Osteocyte (in vitro differentiated cells): ENCODE measurements at regions not wholly inside any gene's neighbourhood (a gene's known extent, or its start where the extent isn't known, plus 50 kb on each side); places are given as distances from the start of the nearest gene placed in this dataset.

Experiments
- DNase-seq: peaks from one replicate; pipeline ENCODE4 v3.0.0; 2021; ENCODE audit warnings: mixed read lengths; ENCODE audit not compliant: unreplicated experiment; ENCODE audit errors: extremely low spot score
- H3K27ac Mint-ChIP-seq: one replicate; pipeline ENCODE4 v1.8.0; 2021; ENCODE audit warnings: mild to moderate bottlenecking, mixed read lengths; ENCODE audit not compliant: unreplicated experiment
- H3K27me3 Mint-ChIP-seq: one replicate; pipeline ENCODE4 v1.8.0; 2021; ENCODE audit warnings: mixed read lengths; ENCODE audit not compliant: unreplicated experiment
- H3K36me3 Mint-ChIP-seq: one replicate; pipeline ENCODE4 v1.8.0; 2021; ENCODE audit warnings: mixed read lengths; ENCODE audit not compliant: unreplicated experiment
- H3K4me1 Mint-ChIP-seq: one replicate; pipeline ENCODE4 v1.8.0; 2021; ENCODE audit warnings: mixed read lengths; ENCODE audit not compliant: unreplicated experiment
- H3K4me3 Mint-ChIP-seq: one replicate; pipeline ENCODE4 v1.8.0; 2021; ENCODE audit warnings: mild to moderate bottlenecking, moderate library complexity, mixed read lengths; ENCODE audit not compliant: unreplicated experiment
- H3K9me3 Mint-ChIP-seq: one replicate; pipeline ENCODE4 v1.8.0; 2021; ENCODE audit warnings: mixed read lengths; ENCODE audit not compliant: unreplicated experiment
- CTCF ChIP-seq: fragments of 200-600 bp; sonication (generic); IDR thresholded peaks from 2 replicates; pipeline ENCODE4 v1.5.0; 2021; ENCODE audit warnings: antibody characterized with exemption, mild to moderate bottlenecking, moderate library complexity

DNA sequence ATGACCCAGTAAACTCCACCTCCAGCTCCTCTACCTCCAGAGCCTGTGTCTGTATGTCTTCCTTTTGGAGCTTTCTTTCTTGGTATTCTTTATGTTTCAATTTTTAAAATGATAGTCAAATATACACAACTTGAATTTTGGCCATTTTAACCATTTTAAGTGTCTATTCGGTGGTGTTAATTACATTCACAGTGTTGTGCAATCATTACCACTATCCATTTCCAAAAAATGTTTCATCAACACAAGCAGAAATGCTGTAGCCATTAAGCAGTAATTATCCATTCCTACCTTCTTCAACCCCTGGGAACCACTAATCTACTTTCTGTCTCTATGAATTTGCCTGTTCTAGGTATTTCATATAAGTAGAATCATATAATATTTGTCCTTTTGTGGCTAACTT lies 194.5 kb upstream of the TSC22D2 start:
- no peak overlapping the region for H3K4me3 Mint-ChIP-seq
- peaks cover 39% of the 10 kb centered on the region for H3K4me1 Mint-ChIP-seq
- H3K27me3 Mint-ChIP-seq, result no peaks in the 10 kb centered on the region
- no peak for TF ChIP-seq CTCF
- no peak overlapping the region for H3K27ac Mint-ChIP-seq
- H3K36me3 Mint-ChIP-seq, result no peaks in the 10 kb centered on the region
- peaks cover 4% of the 10 kb centered on the region for H3K9me3 Mint-ChIP-seq
- DNase-seq, result no peak

DNA sequence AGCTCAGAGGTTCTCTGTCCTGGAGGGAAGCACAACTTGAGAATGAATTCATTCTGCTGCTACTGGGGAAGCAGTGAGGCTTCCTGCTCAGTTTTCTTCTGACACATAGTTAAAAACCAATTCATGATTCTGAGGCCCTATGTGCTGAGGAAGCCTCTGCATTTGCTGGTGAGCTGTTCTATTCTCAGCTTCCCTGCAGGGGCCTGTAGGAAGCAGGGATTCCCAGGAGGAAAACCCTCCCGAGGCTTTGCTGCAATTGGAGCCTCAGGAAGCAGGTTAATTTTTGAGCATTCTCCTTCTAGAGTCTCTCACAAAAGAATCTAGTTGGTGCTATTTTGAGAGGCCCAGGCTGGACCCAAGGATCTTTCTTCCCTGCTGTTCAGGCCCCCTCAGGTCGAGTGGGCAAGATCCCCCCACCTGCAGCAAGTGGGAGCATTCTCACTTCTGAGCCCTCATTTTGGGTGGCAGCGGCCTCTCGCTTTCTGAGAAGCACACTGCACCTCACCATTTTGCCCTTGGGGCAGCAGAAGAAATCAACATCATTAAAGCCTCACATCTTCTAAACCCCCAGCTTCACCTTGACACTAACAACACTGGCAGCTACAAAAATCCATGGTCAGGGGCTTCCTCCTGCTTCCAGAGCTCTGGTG lies 197.5 kb upstream of the TSC22D2 start:
- H3K27me3 Mint-ChIP-seq, result no peaks in the 10 kb centered on the region
- H3K4me1 Mint-ChIP-seq, result peaks cover 23% of the 10 kb centered on the region
- H3K36me3 Mint-ChIP-seq, result no peaks in the 10 kb centered on the region
- DNase-seq, result no peak
- peak overlapping the region; percentile 14 for H3K27ac Mint-ChIP-seq
- no peak for TF ChIP-seq CTCF
- H3K9me3 Mint-ChIP-seq, result no peaks in the 10 kb centered on the region
- H3K4me3 Mint-ChIP-seq, result no peak overlapping the region

- peaks cover 17% of the 10 kb centered on the region for H3K4me1 Mint-ChIP-seq
- H3K36me3 Mint-ChIP-seq, result no peaks in the 10 kb centered on the region
- no peak for DNase-seq
- no peak overlapping the region for H3K27ac Mint-ChIP-seq
- H3K27me3 Mint-ChIP-seq, result no peaks in the 10 kb centered on the region
- no peak for TF ChIP-seq CTCF
- H3K4me3 Mint-ChIP-seq, result no peak overlapping the region
- H3K9me3 Mint-ChIP-seq, result no peaks in the 10 kb centered on the region
These were observed 204.8 kb upstream of the TSC22D2 start for GRCh38 chr3:150203273-150203672.

DNA sequence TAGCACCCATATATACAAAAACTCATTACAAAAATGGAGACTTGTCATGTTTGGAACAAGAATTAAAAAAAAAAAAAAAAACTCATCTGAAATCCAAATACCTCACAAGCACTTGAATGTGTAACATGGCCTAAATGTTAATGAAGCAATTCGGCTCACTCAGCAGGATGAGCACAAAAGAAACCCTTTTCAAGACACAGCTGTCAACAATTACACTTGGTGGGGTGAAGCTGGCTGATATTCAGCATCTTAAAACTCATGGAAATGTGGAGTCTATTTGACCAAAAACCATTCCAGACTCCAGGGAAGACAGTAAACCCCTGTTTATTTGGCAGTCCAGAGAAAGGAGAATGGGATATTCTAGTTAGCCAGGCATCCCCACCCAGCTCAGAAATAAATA lies 205.4 kb upstream of the TSC22D2 start:
- H3K36me3 Mint-ChIP-seq, result no peaks in the 10 kb centered on the region
- TF ChIP-seq CTCF, result no peak
- DNase-seq, result no peak
- no peak overlapping the region for H3K4me3 Mint-ChIP-seq
- H3K27me3 Mint-ChIP-seq, result no peaks in the 10 kb centered on the region
- peaks cover 17% of the 10 kb centered on the region for H3K4me1 Mint-ChIP-seq
- no peaks in the 10 kb centered on the region for H3K9me3 Mint-ChIP-seq
- H3K27ac Mint-ChIP-seq, result no peak overlapping the region

DNA sequence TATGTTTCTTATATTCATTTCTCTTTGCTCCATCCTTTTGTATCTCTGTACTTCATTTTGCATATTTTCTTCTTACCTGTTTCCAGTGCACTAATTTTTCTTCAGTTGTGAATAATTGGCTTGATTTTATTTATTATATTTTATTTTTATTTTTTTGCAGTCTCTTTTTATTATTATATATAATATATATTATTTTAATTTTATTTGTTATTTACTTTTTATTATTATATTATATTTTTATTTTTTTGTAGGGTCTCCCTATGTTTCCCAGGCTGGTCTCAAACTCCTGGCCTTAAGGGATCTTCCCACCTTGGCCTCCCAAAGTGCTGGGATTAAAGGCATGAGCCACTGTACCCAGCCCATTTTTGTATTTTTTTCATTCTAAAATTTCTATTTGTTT lies 213.1 kb upstream of the TSC22D2 start:
- H3K4me3 Mint-ChIP-seq, result no peak overlapping the region
- no peak overlapping the region for H3K27ac Mint-ChIP-seq
- no peaks in the 10 kb centered on the region for H3K36me3 Mint-ChIP-seq
- H3K9me3 Mint-ChIP-seq, result peaks cover 5% of the 10 kb centered on the region
- no peak for DNase-seq
- no peaks in the 10 kb centered on the region for H3K27me3 Mint-ChIP-seq
- no peak for TF ChIP-seq CTCF
- H3K4me1 Mint-ChIP-seq, result peaks cover 6% of the 10 kb centered on the region
